ENCODE measurements at regions not wholly inside any gene's neighbourhood (a gene's known extent, or its start where the extent isn't known, plus 50 kb on each side); places are given as distances from the start of the nearest gene placed in this dataset.

DNA sequence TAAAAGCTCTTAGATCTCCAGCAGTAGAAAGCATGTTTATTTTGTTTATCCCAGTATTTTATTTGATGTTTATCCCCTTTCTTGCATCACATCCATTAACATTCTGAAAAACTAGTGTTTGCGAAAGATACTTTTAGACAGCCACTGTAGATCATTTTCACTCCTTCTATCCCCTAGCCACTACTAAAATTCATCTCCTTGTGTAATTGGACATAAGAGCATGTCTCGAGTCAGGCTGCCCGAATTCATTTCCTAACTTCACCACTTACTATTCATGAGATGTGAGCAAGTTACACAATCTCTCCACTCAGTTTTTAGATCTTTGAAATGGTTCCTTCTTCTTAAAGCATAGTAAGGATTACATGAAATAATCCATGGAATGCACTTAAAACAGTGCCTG lies 514.0 kb downstream of the KLF5 start:
- TF ChIP-seq, protein P1, sequence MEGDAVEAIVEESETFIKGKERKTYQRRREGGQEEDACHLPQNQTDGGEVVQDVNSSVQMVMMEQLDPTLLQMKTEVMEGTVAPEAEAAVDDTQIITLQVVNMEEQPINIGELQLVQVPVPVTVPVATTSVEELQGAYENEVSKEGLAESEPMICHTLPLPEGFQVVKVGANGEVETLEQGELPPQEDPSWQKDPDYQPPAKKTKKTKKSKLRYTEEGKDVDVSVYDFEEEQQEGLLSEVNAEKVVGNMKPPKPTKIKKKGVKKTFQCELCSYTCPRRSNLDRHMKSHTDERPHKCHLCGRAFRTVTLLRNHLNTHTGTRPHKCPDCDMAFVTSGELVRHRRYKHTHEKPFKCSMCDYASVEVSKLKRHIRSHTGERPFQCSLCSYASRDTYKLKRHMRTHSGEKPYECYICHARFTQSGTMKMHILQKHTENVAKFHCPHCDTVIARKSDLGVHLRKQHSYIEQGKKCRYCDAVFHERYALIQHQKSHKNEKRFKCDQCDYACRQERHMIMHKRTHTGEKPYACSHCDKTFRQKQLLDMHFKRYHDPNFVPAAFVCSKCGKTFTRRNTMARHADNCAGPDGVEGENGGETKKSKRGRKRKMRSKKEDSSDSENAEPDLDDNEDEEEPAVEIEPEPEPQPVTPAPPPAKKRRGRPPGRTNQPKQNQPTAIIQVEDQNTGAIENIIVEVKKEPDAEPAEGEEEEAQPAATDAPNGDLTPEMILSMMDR (conservative IDR thresholded peaks at IDR 0.05; ENCODE audit: low read depth, low read length), result no peak
- no peak for TF ChIP-seq EZH2 (IDR thresholded peaks at IDR 0.05; ENCODE audit: low read length, unreplicated experiment)
- TF ChIP-seq EZH2phosphoT487 (IDR thresholded peaks at IDR 0.05; ENCODE audit: borderline replicate concordance, low read length), result no peak

All from PC-3 (cell line).